GM23338 (cell line): ENCODE measurements at regions not wholly inside any gene's neighbourhood (a gene's known extent, or its start where the extent isn't known, plus 50 kb on each side); places are given as distances from the start of the nearest gene placed in this dataset.

Experiments used
- ATAC-seq: fragments of 200-7000 bp; cut with Tn5 transposase; 3 replicates; pipeline ENCODE4 v1.9.1; 2020
- DNase-seq: peaks from one replicate; pipeline ENCODE4 v3.0.0-alpha.2; 2015; ENCODE audit warnings: low spot score
- H2AFZ ChIP-seq: fragments of 200-600 bp; sonication (generic); 2 replicates; pipeline ENCODE4 v1.8.0; 2016; ENCODE audit warnings: antibody characterized with exemption, mild to moderate bottlenecking, moderate library complexity
- H3F3A ChIP-seq: fragments of 200-600 bp; sonication (generic); replicated peaks from 2 replicates; pipeline ENCODE4 v1.8.0; 2017; ENCODE audit warnings: antibody characterized with exemption, mixed run types, low read depth
- H3K27ac ChIP-seq: fragments of 200-600 bp; sonication (generic); 2 replicates; pipeline ENCODE4 v1.6.1; 2016; ENCODE audit warnings: low read depth
- H3K27me3 ChIP-seq: fragments of 200-600 bp; sonication (generic); 2 replicates; pipeline ENCODE4 v1.8.0; 2016; ENCODE audit warnings: mild to moderate bottlenecking, mixed run types, moderate library complexity; ENCODE audit not compliant: insufficient read depth
- H3K36me3 ChIP-seq: fragments of 200-600 bp; sonication (generic); 2 replicates; pipeline ENCODE4 v1.8.0; 2016; ENCODE audit warnings: mild to moderate bottlenecking; ENCODE audit not compliant: insufficient read depth
- H3K4me1 ChIP-seq: fragments of 200-600 bp; sonication (generic); 2 replicates; pipeline ENCODE4 v1.8.0; 2016; ENCODE audit warnings: mild to moderate bottlenecking, moderate library complexity; ENCODE audit not compliant: insufficient read depth
- H3K4me2 ChIP-seq: fragments of 200-600 bp; sonication (generic); 2 replicates; pipeline ENCODE4 v1.7.1; 2017; ENCODE audit warnings: mixed run types
- H3K4me3 ChIP-seq: fragments of 200-600 bp; sonication (generic); 2 replicates; pipeline ENCODE4 v1.6.1; 2016; ENCODE audit warnings: mixed run types
- H3K79me2 ChIP-seq: fragments of 200-600 bp; sonication (generic); replicated peaks from 2 replicates; pipeline ENCODE4 v1.8.0; 2017; ENCODE audit warnings: mild to moderate bottlenecking; ENCODE audit not compliant: insufficient read depth
- H3K9me2 ChIP-seq: fragments of 200-600 bp; sonication (generic); 2 replicates; pipeline ENCODE4 v1.8.0; 2017; ENCODE audit not compliant: insufficient read depth
- H4K20me1 ChIP-seq: fragments of 200-600 bp; sonication (generic); replicated peaks from 2 replicates; pipeline ENCODE4 v1.8.0; 2017; ENCODE audit warnings: mild to moderate bottlenecking; ENCODE audit not compliant: insufficient read depth
- H3K27ac Mint-ChIP-seq: 2 replicates; pipeline ENCODE4 v1.8.0; 2020; ENCODE audit warnings: inconsistent platforms, mild to moderate bottlenecking, moderate library complexity, mixed read lengths
- H3K27me3 Mint-ChIP-seq: 3 replicates; pipeline ENCODE4 v1.8.0; 2022; ENCODE audit warnings: low read depth, mild to moderate bottlenecking, moderate library complexity, mixed read lengths, inconsistent platforms; ENCODE audit not compliant: insufficient read depth, poor library complexity
- H3K36me3 Mint-ChIP-seq: 3 replicates; pipeline ENCODE4 v1.8.0; 2021; ENCODE audit warnings: low read depth, mild to moderate bottlenecking, inconsistent platforms, moderate library complexity, mixed read lengths
- H3K4me1 Mint-ChIP-seq: 3 replicates; pipeline ENCODE4 v1.8.0; 2020; ENCODE audit warnings: mild to moderate bottlenecking, inconsistent platforms, mixed read lengths
- H3K4me3 Mint-ChIP-seq: 3 replicates; pipeline ENCODE4 v1.8.0; 2021; ENCODE audit warnings: moderate library complexity, mild to moderate bottlenecking, inconsistent platforms, mixed read lengths
- H3K9me3 Mint-ChIP-seq: 3 replicates; pipeline ENCODE4 v1.8.0; 2020; ENCODE audit warnings: moderate library complexity, mild to moderate bottlenecking, inconsistent platforms, mixed read lengths
- CREB1 ChIP-seq: fragments of 250-450 bp; sonication (Bioruptor Pico); IDR thresholded peaks from 2 replicates; pipeline ENCODE4 v1.5.0; 2020; ENCODE audit warnings: low read depth, mild to moderate bottlenecking, moderate library complexity
- EZH2 ChIP-seq: fragments of 200-600 bp; sonication (generic); IDR thresholded peaks from one replicate; pipeline ENCODE4 v1.8.0; 2017; ENCODE audit warnings: antibody characterized with exemption, mild to moderate bottlenecking, low read depth; ENCODE audit not compliant: unreplicated experiment
- NANOG ChIP-seq: IDR thresholded peaks from 2 replicates; pipeline ENCODE4 v1.6.1; 2016; ENCODE audit warnings: antibody characterized with exemption, borderline replicate concordance
- POLR2AphosphoS5 ChIP-seq: IDR thresholded peaks from 2 replicates; pipeline ENCODE4 v1.6.1; 2016; ENCODE audit warnings: antibody characterized with exemption, low read depth
- ZNF114 ChIP-seq: fragments of 250-450 bp; sonication (Bioruptor Pico); IDR thresholded peaks from 2 replicates; pipeline ENCODE4 v1.5.0; 2020; ENCODE audit warnings: mild to moderate bottlenecking, moderate library complexity
- TF ChIP-seq, protein P1 (sequence below): IDR thresholded peaks from 2 replicates; pipeline ENCODE4 v1.6.1; 2016; ENCODE audit warnings: antibody characterized with exemption

DNA sequence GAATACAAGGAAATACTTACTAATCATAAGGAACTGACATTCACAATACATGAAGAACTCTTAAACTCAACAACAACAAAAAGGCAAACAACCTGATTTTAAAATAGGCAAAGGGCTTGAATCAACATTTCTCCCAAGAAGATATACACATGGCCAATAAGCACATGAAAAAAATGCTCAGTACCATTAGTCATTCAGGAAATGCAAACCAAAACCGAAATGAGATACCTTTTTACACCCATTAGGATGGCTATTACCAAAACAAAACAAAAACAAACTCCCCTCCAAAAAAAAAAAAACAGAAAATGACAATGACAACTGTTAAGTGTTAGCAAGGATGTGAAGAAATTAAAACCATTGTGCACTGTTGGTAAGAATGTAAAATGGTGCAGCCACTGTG is 104.1 kb upstream of the ZNF462 start:
- DNase-seq (no peak), ATAC-seq (no peak)
- Mint-ChIP-seq H3K27ac (no peak overlapping the region), H3K27me3 (peaks cover 5% of the 10 kb centered on the region), H3K36me3 (no peaks in the 10 kb centered on the region), H3K9me3 (no peaks in the 10 kb centered on the region; the same call in 2 of the 3 replicates), H3K4me3 (no peak overlapping the region), H3K4me1 (peaks cover 41% of the 10 kb centered on the region)
- no peaks in the 10 kb centered on the region for H3K36me3 ChIP-seq
- no peaks in the 10 kb centered on the region; the same call in 1 of the 2 replicates for H3K9me2 ChIP-seq
- no peaks in the 10 kb centered on the region for H4K20me1 ChIP-seq
- TF ChIP-seq EZH2 (no peak), NANOG (peak; percentile 61; the same call in 1 of the 2 replicates)
- TF ChIP-seq, protein P1, sequence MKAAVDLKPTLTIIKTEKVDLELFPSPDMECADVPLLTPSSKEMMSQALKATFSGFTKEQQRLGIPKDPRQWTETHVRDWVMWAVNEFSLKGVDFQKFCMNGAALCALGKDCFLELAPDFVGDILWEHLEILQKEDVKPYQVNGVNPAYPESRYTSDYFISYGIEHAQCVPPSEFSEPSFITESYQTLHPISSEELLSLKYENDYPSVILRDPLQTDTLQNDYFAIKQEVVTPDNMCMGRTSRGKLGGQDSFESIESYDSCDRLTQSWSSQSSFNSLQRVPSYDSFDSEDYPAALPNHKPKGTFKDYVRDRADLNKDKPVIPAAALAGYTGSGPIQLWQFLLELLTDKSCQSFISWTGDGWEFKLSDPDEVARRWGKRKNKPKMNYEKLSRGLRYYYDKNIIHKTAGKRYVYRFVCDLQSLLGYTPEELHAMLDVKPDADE, result no peak
- no peaks in the 10 kb centered on the region for H3K27me3 ChIP-seq
- no peak overlapping the region for H3K27ac ChIP-seq
- H3K4me2 ChIP-seq, result peak overlapping the region; percentile 13
- no peak overlapping the region for H2AFZ ChIP-seq
- H3K4me3 ChIP-seq, result no peak overlapping the region
- peaks cover 41% of the 10 kb centered on the region for H3K4me1 ChIP-seq
- no peaks in the 10 kb centered on the region for H3F3A ChIP-seq
- H3K79me2 ChIP-seq, result no peaks in the 10 kb centered on the region

DNA sequence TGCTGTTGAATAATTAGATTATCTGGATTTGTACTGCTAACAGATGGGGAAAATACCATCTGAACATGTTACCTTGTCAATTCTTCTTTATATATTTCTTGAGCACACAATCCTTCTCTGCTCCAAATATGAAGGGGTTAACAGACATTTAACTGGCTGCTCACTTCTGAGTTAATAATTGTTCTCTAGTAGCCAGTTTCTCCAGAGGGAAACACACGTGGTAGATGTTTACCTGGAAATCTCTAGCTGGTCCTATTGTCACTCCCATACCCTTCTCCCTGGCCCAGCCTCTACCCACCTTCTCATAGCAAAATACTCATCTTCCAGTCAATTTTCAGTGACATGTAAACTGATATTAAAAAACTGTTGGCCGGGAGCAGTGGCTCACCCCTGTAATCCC is 101.5 kb upstream of the ZNF462 start:
- Histone ChIP-seq H3K4me1 (peaks cover 35% of the 10 kb centered on the region), H3K27me3 (no peaks in the 10 kb centered on the region), H3K9me2 (no peaks in the 10 kb centered on the region), H3K4me3 (no peak overlapping the region), H3K79me2 (no peaks in the 10 kb centered on the region), H4K20me1 (no peaks in the 10 kb centered on the region), H3K27ac (no peak overlapping the region), H3K4me2 (no peak overlapping the region), H3K36me3 (no peaks in the 10 kb centered on the region), H2AFZ (no peak overlapping the region), H3F3A (no peaks in the 10 kb centered on the region)
- H3K27me3 Mint-ChIP-seq, result no peaks in the 10 kb centered on the region
- H3K9me3 Mint-ChIP-seq, result no peaks in the 10 kb centered on the region; the same call in 2 of the 3 replicates
- ATAC-seq, result no peak
- no peak overlapping the region; the same call in 1 of the 2 replicates for H3K27ac Mint-ChIP-seq
- peaks cover 33% of the 10 kb centered on the region for H3K4me1 Mint-ChIP-seq
- no peak overlapping the region for H3K4me3 Mint-ChIP-seq
- DNase-seq, result no peak
- H3K36me3 Mint-ChIP-seq, result no peaks in the 10 kb centered on the region
- TF ChIP-seq ZNF114 (CRISPR knock-in tag), result no peak
- no peak for TF ChIP-seq EZH2
- TF ChIP-seq CREB1 (CRISPR knock-in tag), result no peak

DNA sequence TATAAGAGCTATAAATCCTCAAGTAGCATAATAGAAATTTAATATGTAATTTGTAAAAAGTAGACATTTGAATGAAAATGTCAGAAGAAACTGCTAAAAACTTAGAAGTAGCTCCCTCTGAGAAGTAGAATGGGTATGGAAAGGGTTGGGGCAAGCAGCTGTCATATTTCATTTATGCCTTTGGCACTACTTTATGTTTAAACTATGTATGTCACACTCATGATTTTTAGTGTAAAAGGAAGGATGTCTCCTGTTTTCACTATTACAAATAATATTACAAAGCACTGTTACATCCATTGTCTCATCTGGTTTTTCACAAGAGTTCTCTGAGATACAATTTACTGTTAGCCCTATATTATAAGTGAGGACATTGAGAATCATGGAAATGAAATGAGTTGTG is 96.3 kb upstream of the ZNF462 start:
- Mint-ChIP-seq H3K36me3 (no peaks in the 10 kb centered on the region), H3K4me1 (no peaks in the 10 kb centered on the region), H3K9me3 (no peaks in the 10 kb centered on the region; the same call in 2 of the 3 replicates), H3K4me3 (no peak overlapping the region), H3K27me3 (no peaks in the 10 kb centered on the region), H3K27ac (no peak overlapping the region)
- no peaks in the 10 kb centered on the region for H4K20me1 ChIP-seq
- no peaks in the 10 kb centered on the region for H3F3A ChIP-seq
- TF ChIP-seq ZNF114 (CRISPR knock-in tag) (no peak), POLR2AphosphoS5 (no peak), EZH2 (no peak)
- ATAC-seq (no peak), DNase-seq (no peak)
- peaks cover 6% of the 10 kb centered on the region; the same call in 1 of the 2 replicates for H3K9me2 ChIP-seq
- no peak overlapping the region for H3K4me2 ChIP-seq
- H3K36me3 ChIP-seq, result no peaks in the 10 kb centered on the region
- H3K79me2 ChIP-seq, result no peaks in the 10 kb centered on the region
- no peak overlapping the region for H3K4me3 ChIP-seq
- no peak overlapping the region for H3K27ac ChIP-seq
- H2AFZ ChIP-seq, result no peak overlapping the region
- H3K27me3 ChIP-seq, result no peaks in the 10 kb centered on the region
- no peaks in the 10 kb centered on the region for H3K4me1 ChIP-seq
